PFSK-1 (cell line): ENCODE measurements at regions not wholly inside any gene's neighbourhood (a gene's known extent, or its start where the extent isn't known, plus 50 kb on each side); places are given as distances from the start of the nearest gene placed in this dataset.

Experiments used
- POLR2AphosphoS5 ChIP-seq: IDR thresholded peaks from 2 replicates; pipeline ENCODE4 v1.6.1; 2012; ENCODE audit warnings: low read depth, mild to moderate bottlenecking, control low read depth, low read length, moderate library complexity
- SIN3A ChIP-seq: IDR thresholded peaks from 2 replicates; pipeline ENCODE4 v1.6.1; 2012; ENCODE audit warnings: mild to moderate bottlenecking, low read length, moderate library complexity, borderline replicate concordance; ENCODE audit not compliant: insufficient read depth
- TAF1 ChIP-seq: IDR thresholded peaks from 2 replicates; pipeline ENCODE4 v1.6.1; 2012; ENCODE audit warnings: low read length, control low read depth, borderline replicate concordance; ENCODE audit not compliant: insufficient read depth
- TF ChIP-seq, protein P1 (sequence below), 2 experiments: IDR thresholded peaks; 2 replicates each; pipeline versions ENCODE4 v1.6.1 to v1.8.0; 2011 to 2012; ENCODE audit warnings: low read depth in 2 of 2, low read length in 2 of 2, control low read depth in 1 of 2, inconsistent platforms in 1 of 2, mild to moderate bottlenecking in 1 of 2, moderate library complexity in 1 of 2; ENCODE audit not compliant: insufficient read depth in 1 of 2

DNA sequence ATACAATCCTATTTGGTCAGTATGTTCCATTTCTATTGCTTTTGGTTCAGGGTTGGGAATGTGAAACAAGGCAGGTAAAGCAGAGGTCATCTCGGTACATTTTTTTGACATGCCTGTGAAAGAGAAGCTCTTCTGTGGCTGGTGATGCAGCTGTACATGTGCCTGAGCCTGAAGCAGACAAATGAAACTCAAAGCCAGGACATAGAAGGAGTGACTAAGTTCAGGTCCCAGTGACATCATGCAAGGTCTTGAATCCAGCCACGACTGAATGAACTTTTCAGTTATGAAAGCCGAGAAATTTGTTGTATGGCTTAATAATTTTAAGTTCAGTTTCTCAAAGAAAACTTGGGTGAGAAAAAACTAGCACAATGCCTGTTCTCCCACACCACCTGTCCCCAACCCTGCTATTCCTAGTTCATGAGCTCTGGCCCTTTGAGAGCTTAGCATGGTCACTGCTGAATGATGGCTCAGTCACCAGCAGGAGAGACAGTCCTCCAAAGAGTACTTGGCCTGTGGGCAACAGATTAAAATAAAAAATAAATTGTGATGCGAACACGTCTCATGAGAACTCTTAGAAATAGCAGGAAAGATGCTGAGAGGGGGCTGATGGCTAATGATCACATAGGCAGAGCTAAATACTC lies 600.2 kb upstream of the GRM7 start:
- TF ChIP-seq POLR2AphosphoS5 (no peak), TAF1 (no peak), SIN3A (no peak)
- TF ChIP-seq, protein P1, sequence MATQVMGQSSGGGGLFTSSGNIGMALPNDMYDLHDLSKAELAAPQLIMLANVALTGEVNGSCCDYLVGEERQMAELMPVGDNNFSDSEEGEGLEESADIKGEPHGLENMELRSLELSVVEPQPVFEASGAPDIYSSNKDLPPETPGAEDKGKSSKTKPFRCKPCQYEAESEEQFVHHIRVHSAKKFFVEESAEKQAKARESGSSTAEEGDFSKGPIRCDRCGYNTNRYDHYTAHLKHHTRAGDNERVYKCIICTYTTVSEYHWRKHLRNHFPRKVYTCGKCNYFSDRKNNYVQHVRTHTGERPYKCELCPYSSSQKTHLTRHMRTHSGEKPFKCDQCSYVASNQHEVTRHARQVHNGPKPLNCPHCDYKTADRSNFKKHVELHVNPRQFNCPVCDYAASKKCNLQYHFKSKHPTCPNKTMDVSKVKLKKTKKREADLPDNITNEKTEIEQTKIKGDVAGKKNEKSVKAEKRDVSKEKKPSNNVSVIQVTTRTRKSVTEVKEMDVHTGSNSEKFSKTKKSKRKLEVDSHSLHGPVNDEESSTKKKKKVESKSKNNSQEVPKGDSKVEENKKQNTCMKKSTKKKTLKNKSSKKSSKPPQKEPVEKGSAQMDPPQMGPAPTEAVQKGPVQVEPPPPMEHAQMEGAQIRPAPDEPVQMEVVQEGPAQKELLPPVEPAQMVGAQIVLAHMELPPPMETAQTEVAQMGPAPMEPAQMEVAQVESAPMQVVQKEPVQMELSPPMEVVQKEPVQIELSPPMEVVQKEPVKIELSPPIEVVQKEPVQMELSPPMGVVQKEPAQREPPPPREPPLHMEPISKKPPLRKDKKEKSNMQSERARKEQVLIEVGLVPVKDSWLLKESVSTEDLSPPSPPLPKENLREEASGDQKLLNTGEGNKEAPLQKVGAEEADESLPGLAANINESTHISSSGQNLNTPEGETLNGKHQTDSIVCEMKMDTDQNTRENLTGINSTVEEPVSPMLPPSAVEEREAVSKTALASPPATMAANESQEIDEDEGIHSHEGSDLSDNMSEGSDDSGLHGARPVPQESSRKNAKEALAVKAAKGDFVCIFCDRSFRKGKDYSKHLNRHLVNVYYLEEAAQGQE (IDR thresholded peaks at IDR 0.05; ENCODE audit: insufficient read depth in 1 of 2, low read depth in 2 of 2, low read length in 2 of 2): no peak
